ENCODE measurements at regions not wholly inside any gene's neighbourhood (a gene's known extent, or its start where the extent isn't known, plus 50 kb on each side); places are given as distances from the start of the nearest gene placed in this dataset.

GRCh38 chr15:81889485-81889881 lies 156.3 kb downstream of the MEX3B start:
- TF ChIP-seq POLR2AphosphoS5 (IDR thresholded peaks at IDR 0.05; ENCODE audit: low read depth, low read length) (no peak), SIN3A (IDR thresholded peaks at IDR 0.05; ENCODE audit: borderline replicate concordance, insufficient read depth, low read length) (no peak), TAF1 (IDR thresholded peaks at IDR 0.05; ENCODE audit: borderline replicate concordance, insufficient read depth, low read length) (no peak), FOXP2 (optimal IDR thresholded peaks at IDR 0.05; ENCODE audit: borderline replicate concordance, extremely low read depth, extremely low read length, insufficient read depth) (no peak)
- TF ChIP-seq, protein P1, sequence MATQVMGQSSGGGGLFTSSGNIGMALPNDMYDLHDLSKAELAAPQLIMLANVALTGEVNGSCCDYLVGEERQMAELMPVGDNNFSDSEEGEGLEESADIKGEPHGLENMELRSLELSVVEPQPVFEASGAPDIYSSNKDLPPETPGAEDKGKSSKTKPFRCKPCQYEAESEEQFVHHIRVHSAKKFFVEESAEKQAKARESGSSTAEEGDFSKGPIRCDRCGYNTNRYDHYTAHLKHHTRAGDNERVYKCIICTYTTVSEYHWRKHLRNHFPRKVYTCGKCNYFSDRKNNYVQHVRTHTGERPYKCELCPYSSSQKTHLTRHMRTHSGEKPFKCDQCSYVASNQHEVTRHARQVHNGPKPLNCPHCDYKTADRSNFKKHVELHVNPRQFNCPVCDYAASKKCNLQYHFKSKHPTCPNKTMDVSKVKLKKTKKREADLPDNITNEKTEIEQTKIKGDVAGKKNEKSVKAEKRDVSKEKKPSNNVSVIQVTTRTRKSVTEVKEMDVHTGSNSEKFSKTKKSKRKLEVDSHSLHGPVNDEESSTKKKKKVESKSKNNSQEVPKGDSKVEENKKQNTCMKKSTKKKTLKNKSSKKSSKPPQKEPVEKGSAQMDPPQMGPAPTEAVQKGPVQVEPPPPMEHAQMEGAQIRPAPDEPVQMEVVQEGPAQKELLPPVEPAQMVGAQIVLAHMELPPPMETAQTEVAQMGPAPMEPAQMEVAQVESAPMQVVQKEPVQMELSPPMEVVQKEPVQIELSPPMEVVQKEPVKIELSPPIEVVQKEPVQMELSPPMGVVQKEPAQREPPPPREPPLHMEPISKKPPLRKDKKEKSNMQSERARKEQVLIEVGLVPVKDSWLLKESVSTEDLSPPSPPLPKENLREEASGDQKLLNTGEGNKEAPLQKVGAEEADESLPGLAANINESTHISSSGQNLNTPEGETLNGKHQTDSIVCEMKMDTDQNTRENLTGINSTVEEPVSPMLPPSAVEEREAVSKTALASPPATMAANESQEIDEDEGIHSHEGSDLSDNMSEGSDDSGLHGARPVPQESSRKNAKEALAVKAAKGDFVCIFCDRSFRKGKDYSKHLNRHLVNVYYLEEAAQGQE (IDR thresholded peaks at IDR 0.05; ENCODE audit: insufficient read depth in 1 of 2, low read depth in 2 of 2, low read length in 2 of 2) = no peak

- TF ChIP-seq TAF1 (IDR thresholded peaks at IDR 0.05; ENCODE audit: borderline replicate concordance, insufficient read depth, low read length) (no peak), POLR2AphosphoS5 (IDR thresholded peaks at IDR 0.05; ENCODE audit: low read depth, low read length) (no peak), FOXP2 (optimal IDR thresholded peaks at IDR 0.05; ENCODE audit: borderline replicate concordance, extremely low read depth, extremely low read length, insufficient read depth) (no peak), SIN3A (IDR thresholded peaks at IDR 0.05; ENCODE audit: borderline replicate concordance, insufficient read depth, low read length) (no peak)
- TF ChIP-seq, protein P1 (IDR thresholded peaks at IDR 0.05; ENCODE audit: insufficient read depth in 1 of 2, low read depth in 2 of 2, low read length in 2 of 2) = no peak
Observed at GRCh38 chr15:81888748-81889484, 156.9 kb downstream of the MEX3B start.

DNA sequence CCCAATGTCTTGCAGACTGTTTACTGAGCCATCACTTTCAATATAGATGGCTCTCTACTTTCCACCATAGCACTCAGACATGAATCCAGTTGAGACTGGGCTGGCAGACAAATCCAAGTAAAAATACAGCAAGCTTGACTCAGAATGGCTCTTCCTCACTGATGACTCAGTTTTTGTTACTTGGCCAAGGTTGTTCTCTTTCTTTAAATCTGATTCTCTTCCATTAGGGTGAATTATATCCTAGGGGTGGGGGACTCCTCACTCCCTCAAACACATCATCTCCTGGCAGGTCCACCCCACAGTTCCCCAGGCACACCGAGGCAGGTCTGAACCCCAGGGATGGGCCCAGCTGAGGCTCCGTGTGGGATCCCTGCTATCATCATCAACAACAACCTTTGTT lies 157.9 kb downstream of the MEX3B start:
- TF ChIP-seq SIN3A (IDR thresholded peaks at IDR 0.05; ENCODE audit: borderline replicate concordance, insufficient read depth, low read length) (no peak), FOXP2 (optimal IDR thresholded peaks at IDR 0.05; ENCODE audit: borderline replicate concordance, extremely low read depth, extremely low read length, insufficient read depth) (no peak), POLR2AphosphoS5 (IDR thresholded peaks at IDR 0.05; ENCODE audit: low read depth, low read length) (no peak), TAF1 (IDR thresholded peaks at IDR 0.05; ENCODE audit: borderline replicate concordance, insufficient read depth, low read length) (no peak)
- TF ChIP-seq, protein P1 (IDR thresholded peaks at IDR 0.05; ENCODE audit: insufficient read depth in 1 of 2, low read depth in 2 of 2, low read length in 2 of 2) = no peak

- TF ChIP-seq POLR2AphosphoS5 (IDR thresholded peaks at IDR 0.05; ENCODE audit: low read depth, low read length) = no peak
- no peak for TF ChIP-seq SIN3A (IDR thresholded peaks at IDR 0.05; ENCODE audit: borderline replicate concordance, insufficient read depth, low read length)
- no peak for TF ChIP-seq FOXP2 (optimal IDR thresholded peaks at IDR 0.05; ENCODE audit: borderline replicate concordance, extremely low read depth, extremely low read length, insufficient read depth)
- no peak for TF ChIP-seq TAF1 (IDR thresholded peaks at IDR 0.05; ENCODE audit: borderline replicate concordance, insufficient read depth, low read length)
- TF ChIP-seq, protein P1 (IDR thresholded peaks at IDR 0.05; ENCODE audit: insufficient read depth in 1 of 2, low read depth in 2 of 2, low read length in 2 of 2) = no peak
Observed at GRCh38 chr15:81886591-81886990, 159.2 kb downstream of the MEX3B start.

Measured in PFSK-1 (cell line).